Erythroblast (primary cell): ENCODE measurements at regions not wholly inside any gene's neighbourhood (a gene's known extent, or its start where the extent isn't known, plus 50 kb on each side); places are given as distances from the start of the nearest gene placed in this dataset.

Experiments
- GATA1 ChIP-seq: IDR thresholded peaks from 2 replicates; pipeline ENCODE4 v1.6.1; 2011; ENCODE audit warnings: low read depth, mild to moderate bottlenecking, control low read depth, low read length, moderate library complexity
- POLR2A ChIP-seq: IDR thresholded peaks from 2 replicates; pipeline ENCODE4 v1.6.1; 2011; ENCODE audit warnings: mild to moderate bottlenecking, low read length

GRCh38 chr18:57989536-57989935 is 54.5 kb upstream of the NEDD4L start:
- TF ChIP-seq POLR2A (no peak), GATA1 (no peak)
